ENCODE measurements at regions not wholly inside any gene's neighbourhood (a gene's known extent, or its start where the extent isn't known, plus 50 kb on each side); places are given as distances from the start of the nearest gene placed in this dataset.

- Mint-ChIP-seq H3K4me3 (no peak overlapping the region), H3K9me3 (peaks cover 6% of the 10 kb centered on the region), H3K27me3 (ENCODE audit: insufficient read depth) (no peaks in the 10 kb centered on the region; the same call in 1 of the 2 replicates), H3K27ac (no peak overlapping the region; the same call in 1 of the 2 replicates), H3K36me3 (ENCODE audit: low read depth) (peaks cover 5% of the 10 kb centered on the region), H3K4me1 (ENCODE audit: low read depth) (peaks cover 53% of the 10 kb centered on the region)
- DNase-seq, result peak; percentile 40
- no peak for TF ChIP-seq CTCF (IDR thresholded peaks at IDR 0.05)
These were observed 56.8 kb downstream of the PPP1R3C start for GRCh38 chr10:91576096-91576545.

GRCh38 chr10:91575044-91575610 lies 57.7 kb downstream of the PPP1R3C start:
- Mint-ChIP-seq H3K36me3 (ENCODE audit: low read depth) (no peaks in the 10 kb centered on the region; the same call in 1 of the 2 replicates), H3K4me3 (no peak overlapping the region), H3K4me1 (ENCODE audit: low read depth) (peaks cover 54% of the 10 kb centered on the region), H3K9me3 (no peaks in the 10 kb centered on the region), H3K27me3 (ENCODE audit: insufficient read depth) (no peaks in the 10 kb centered on the region; the same call in 1 of the 2 replicates), H3K27ac (no peak overlapping the region)
- no peak for DNase-seq
- no peak for TF ChIP-seq CTCF (IDR thresholded peaks at IDR 0.05)

- DNase-seq, result no peak
- Mint-ChIP-seq H3K36me3 (ENCODE audit: low read depth) (no peaks in the 10 kb centered on the region), H3K27me3 (ENCODE audit: insufficient read depth) (no peaks in the 10 kb centered on the region), H3K9me3 (no peaks in the 10 kb centered on the region), H3K27ac (no peak overlapping the region), H3K4me1 (ENCODE audit: low read depth) (peaks cover 53% of the 10 kb centered on the region), H3K4me3 (no peak overlapping the region)
- no peak for TF ChIP-seq CTCF (IDR thresholded peaks at IDR 0.05)
These were observed 58.6 kb downstream of the PPP1R3C start for GRCh38 chr10:91574236-91574635.

- TF ChIP-seq CTCF (IDR thresholded peaks at IDR 0.05), result no peak
- DNase-seq, result no peak
- no peak overlapping the region for H3K4me3 Mint-ChIP-seq
- peaks cover 52% of the 10 kb centered on the region for H3K4me1 Mint-ChIP-seq (ENCODE audit: low read depth)
- no peaks in the 10 kb centered on the region for H3K27me3 Mint-ChIP-seq (ENCODE audit: insufficient read depth)
- H3K36me3 Mint-ChIP-seq (ENCODE audit: low read depth), result no peaks in the 10 kb centered on the region
- H3K9me3 Mint-ChIP-seq, result no peaks in the 10 kb centered on the region
- H3K27ac Mint-ChIP-seq, result no peak overlapping the region
These were observed 59.6 kb downstream of the PPP1R3C start for GRCh38 chr10:91573320-91573719.

- Mint-ChIP-seq H3K36me3 (ENCODE audit: low read depth) (no peaks in the 10 kb centered on the region), H3K4me1 (ENCODE audit: low read depth) (peaks cover 56% of the 10 kb centered on the region), H3K4me3 (no peak overlapping the region), H3K27ac (no peak overlapping the region), H3K27me3 (ENCODE audit: insufficient read depth) (no peaks in the 10 kb centered on the region), H3K9me3 (no peaks in the 10 kb centered on the region)
- TF ChIP-seq CTCF (IDR thresholded peaks at IDR 0.05), result no peak
- no peak for DNase-seq
These were observed 61.2 kb downstream of the PPP1R3C start for GRCh38 chr10:91571671-91572070.
